Medulla oblongata (tissue), 1 donor: ENCODE measurements at regions not wholly inside any gene's neighbourhood (a gene's known extent, or its start where the extent isn't known, plus 50 kb on each side); places are given as distances from the start of the nearest gene placed in this dataset.

Experiments
- DNase-seq: peaks from one replicate; pipeline ENCODE4 v3.0.0-alpha.2; 2015; ENCODE audit errors: extremely low spot score

DNA sequence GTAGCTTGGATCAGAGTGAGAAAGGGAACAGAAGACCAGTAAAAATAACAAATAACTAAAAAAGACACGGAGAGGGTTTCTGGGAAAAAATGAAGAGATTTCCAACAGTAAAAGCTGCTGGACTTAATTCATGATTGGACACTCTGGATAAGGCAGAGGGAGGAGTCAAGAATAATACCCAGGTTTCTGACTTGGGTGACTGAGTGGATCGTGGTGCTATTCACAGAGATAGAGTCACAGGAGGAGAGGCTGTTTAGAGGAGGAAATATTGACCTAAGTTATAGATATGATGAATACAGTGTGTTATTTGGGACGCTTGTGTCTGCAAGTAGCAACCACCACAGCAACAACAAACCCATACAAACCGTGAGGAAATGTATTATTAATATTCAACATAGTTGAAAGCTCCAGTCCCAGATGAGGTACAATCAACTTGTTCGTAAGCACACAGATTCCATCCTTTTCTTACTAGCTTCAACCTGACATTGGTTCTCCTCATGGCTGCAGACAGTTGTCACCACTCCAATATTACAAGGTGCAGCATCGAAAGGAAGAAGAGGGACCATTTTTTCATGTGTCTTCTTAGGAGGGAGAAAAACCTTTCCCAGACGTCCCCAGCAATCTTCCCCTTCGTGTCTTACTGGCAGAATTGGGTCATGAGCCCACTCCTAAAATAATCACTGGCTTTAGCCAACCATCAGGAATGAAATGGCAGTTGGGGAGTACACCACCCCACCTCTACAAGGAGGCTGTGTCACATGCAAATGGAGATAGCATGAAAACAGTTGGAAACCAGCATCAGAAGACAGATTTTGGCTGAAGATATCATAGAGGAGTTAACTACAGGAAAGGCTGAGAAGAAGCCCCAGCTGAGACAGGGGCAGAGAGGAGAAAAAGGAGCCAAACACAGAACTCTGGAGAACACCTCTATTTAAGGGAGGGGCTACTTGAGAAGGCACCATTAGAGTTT lies 387.8 kb downstream of the SHQ1 start:
- DNase-seq, result no peak

- DNase-seq, result no peak
These were observed 388.7 kb downstream of the SHQ1 start for GRCh38 chr3:72459588-72459987.

- no peak for DNase-seq
These were observed 389.9 kb downstream of the SHQ1 start for GRCh38 chr3:72458375-72458774.

DNA sequence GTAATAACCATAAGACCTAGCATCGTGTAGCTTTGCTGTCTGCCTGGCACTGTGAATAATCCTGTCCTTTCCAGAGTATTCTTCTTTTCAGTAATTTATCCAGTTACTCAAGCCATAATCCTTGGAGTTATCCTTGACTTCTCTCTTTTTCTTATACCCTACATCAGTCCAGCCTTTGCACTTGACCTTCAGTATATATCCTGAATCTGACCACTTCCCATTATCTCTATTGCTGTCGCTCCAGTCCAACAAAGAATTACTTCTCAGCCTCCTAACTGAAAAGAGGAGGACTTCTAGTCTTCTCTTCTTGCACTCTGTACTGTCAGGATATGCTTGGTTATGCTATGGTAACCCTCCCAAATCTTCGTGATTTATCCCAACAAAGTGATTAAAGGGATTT lies 393.8 kb downstream of the SHQ1 start:
- no peak for DNase-seq

DNA sequence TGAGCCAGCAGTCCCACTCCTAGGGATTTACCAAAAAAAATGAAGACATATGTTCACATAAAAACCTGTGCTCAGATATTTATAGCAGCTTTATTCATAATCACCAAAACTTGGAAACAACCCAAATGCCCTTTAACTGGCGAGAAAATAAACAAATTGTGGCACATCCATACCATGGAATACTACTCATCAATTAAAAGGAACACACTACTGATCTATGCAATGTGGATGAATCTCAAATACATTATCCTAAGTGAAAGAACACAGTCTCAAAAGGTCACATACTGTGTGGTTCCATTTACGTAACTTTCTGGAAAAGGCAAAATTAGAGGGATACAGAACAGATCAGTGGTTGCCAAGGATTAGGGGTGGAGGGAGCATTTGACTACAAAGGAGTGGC lies 394.5 kb downstream of the SHQ1 start:
- DNase-seq, result no peak

- no peak for DNase-seq
These were observed 395.5 kb downstream of the SHQ1 start for GRCh38 chr3:72452745-72453144.

GRCh38 chr3:72451841-72452240 lies 396.4 kb downstream of the SHQ1 start:
- no peak for DNase-seq

- no peak for DNase-seq
These were observed 398.7 kb downstream of the SHQ1 start for GRCh38 chr3:72449551-72449950.

DNA sequence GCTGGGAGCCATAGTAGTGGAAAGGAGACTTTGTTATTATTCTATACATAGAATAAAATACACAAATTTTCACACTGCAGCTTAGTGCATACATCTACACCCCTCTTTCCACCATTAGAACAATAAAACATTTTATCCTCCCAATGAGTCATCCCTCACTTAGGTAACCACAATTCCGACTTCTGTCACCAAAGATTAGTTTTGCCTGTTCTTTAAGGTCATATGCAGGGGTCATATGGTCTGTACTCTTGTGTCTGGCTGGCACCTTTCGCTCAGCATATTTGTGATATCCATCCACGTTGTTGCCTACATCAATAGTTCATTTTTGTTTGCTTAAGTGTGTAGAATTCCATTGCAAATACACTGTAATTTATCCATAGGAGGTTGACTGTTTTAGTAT lies 399.4 kb downstream of the SHQ1 start:
- no peak for DNase-seq

- DNase-seq, result no peak
These were observed 399.8 kb downstream of the SHQ1 start for GRCh38 chr3:72448375-72448823.

DNA sequence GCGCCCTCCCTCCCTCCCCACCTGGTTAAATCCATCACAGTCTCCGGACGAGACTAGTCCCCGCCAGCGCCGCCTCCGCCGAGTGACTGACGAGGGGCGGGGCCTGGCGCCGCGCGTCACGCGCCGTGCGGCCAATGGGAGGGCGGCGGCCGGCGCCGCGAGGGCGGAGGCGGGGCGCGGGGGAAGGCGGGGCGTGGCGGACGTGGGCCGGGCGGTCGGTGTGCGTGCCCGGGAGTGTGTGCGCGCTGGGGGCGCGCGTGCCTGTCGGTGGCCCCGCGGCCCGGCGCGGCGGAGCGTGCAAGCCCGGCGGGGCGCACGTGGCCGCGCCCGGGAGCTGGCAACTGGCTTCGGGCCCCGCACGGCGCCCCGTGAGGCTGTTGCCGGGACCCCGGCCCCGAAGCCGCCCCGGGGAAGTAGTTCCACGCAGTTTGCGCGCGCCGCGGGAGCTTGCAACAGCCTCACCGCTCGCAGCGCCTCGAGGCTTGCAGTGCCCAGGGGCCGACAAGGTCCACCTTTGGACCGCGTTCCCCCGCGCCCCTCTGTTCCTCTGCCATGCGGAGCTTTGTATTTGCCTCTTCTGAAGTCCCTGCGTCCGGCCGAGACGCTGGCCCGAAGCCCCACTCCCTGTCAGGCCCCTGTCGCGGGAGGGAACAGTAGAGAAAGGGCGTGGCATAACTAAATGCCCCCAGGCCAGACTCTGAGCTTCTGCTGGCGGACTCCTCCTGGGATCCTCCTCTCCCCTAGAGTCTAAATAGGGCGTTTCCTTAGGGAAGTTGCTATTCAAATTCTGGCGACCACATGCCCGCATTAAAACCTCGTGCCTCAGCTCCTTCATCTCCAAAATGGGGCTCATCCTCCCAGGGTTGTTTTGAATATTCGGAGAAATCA lies 400.9 kb downstream of the SHQ1 start:
- peak; percentile 91 for DNase-seq

GRCh38 chr3:72446218-72447058 lies 401.8 kb downstream of the SHQ1 start, which contains the start of gene RYBP:
Gene RYBP (minus strand): TSS chr3:72446621.
- peak; percentile 42 for DNase-seq

- DNase-seq, result no peak
These were observed 402.4 kb downstream of the SHQ1 start for GRCh38 chr3:72445827-72446217.

DNA sequence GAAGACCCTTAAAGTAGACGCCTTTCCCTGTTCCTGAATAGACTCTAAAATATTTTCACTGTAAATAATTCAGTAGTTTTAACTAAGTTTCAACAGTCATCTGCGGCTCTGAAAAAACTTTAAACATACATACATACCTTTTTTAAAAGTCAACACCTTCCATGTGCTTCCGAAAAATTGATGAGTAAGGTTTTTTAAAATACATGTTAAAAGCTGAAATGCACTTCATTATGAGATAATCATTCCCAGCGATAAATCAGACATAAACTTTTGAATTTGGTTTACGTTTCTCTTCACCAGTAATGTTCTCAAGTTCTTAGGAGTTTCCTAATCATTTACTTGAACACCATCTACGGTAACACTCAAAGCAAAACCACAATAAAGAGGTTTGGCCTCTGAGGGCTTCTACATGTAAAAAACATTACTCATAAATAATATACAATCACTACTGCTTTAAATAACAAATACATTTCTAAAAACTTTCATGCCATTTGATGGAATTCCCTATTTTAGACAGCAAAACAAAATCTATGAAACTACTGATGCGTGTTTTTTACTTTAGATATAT lies 403.5 kb downstream of the SHQ1 start:
- DNase-seq, result no peak

DNA sequence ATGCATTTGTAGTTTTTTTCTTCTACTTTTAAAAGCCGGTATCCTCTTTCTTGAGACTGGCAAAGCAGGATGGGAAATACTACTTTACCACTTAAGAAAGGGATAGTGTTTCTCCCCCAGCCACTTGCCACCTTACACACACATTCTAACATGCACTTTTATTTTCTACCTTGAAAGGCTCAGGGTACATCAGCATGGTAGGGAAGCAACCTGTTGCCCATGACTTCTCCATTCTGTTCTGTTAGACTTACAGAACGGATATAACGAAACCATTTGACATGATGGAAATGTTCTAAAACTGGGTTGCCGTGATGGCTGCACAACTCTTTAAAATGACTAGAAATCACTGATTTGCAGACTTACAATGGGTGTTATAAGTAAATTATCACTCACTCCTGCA lies 405.5 kb downstream of the SHQ1 start:
- DNase-seq, result no peak

- no peak for DNase-seq
These were observed 406.8 kb downstream of the SHQ1 start for GRCh38 chr3:72441284-72441994.

GRCh38 chr3:72440491-72440890 lies 407.8 kb downstream of the SHQ1 start:
- DNase-seq, result no peak

DNA sequence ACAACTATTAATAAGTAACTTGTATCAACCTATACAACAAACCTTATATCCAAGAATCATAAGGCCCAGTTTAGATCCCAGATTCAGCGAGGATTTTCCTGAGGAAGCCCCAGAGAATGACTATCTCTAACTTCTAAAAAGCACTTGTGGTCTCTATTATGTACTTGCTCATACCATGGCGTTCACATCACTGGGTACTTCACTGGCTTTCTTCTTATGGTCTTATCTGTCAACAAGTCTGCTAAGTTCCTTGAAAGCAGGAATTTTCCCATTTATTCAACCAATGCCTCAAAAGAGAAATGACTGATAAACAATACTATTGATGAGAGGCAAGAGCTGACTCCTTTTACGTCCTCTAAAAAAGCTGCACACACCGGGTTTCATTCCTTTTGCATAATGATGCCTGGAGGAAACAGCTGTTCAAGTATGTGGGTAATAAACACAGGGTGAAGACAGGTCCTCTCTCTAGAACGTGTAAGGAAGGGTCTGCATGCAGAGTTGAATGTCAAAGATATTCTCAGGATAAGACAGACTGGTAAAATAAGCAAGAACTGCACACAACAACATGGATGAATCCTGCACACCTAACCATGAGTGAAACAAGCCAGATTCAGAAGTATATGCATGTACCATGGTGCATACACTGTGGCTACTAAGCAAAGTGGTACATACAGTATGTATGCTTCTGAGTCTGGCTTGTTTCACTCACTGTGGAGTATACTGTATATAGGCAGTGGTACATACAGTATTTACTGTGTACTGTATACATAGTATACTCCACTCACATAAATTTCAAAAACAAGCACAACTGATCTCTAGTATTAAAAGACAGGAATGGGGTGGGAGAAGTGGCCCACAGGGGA lies 408.7 kb downstream of the SHQ1 start:
- DNase-seq, result no peak

DNA sequence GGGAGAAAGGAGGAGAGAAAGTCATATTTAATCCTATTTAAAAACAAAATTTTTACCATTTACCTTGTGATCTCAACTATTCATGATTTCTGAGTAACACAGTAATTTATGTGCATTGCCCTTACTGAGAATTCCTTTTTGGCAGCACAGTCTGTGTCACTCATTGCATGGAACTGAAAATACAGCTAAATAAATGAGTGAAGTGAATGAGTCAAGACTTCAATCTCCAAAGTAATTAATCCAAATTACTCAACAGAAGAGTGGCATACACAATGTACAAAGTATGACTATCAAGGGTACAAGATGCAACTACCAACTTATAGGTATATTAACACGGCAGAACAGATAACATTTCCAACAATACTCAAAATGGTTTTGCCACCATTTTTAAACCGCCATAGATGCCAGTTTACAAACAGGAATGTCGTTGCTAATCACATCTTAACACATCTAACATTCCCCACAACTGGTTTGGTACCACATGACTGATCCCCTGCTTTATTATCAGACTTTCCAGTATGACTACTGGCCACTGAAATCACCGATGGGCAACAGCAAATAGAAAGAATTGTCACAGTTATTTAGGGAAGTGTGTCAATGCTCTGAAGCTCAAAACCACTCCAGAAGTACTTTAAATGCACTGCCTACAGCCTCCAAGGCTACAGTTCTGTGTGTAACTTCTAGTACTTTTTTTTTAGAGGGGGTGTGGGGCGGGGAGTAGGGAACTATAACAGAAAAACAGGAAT lies 410.4 kb downstream of the SHQ1 start:
- DNase-seq, result no peak
